ENCODE measurements at regions not wholly inside any gene's neighbourhood (a gene's known extent, or its start where the extent isn't known, plus 50 kb on each side); places are given as distances from the start of the nearest gene placed in this dataset.
A peak's percentile ranks its signal among the peaks of the same experiment; 100 is the strongest.

DNA sequence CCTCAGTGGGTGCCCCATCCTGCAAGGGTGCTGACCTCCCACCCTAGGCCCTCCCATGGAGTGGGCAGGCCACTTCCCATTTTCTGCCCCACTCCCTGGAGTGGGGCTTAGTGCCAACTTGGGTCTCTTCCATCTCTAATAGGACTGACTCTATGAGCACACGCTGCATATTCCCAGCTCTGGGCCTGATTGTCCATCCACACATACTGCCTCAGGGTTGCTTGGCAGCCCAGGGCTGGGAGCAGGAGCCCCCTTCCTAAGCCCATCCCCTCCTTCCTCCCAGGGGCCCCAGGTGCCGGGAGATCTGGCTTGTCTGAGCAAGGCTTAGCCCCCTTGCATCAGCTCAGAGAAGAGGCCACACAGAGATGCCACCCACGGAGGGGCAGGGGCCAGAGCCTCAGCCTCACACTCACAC, 55.1 kb downstream of the PJA1 start:
- TF ChIP-seq POLR2A (IDR thresholded peaks at IDR 0.05): no peak
- TF ChIP-seq EP300 (IDR thresholded peaks at IDR 0.05): no peak
- no peak for TF ChIP-seq POLR2AphosphoS5 (IDR thresholded peaks at IDR 0.05)
- TF ChIP-seq, protein P1, sequence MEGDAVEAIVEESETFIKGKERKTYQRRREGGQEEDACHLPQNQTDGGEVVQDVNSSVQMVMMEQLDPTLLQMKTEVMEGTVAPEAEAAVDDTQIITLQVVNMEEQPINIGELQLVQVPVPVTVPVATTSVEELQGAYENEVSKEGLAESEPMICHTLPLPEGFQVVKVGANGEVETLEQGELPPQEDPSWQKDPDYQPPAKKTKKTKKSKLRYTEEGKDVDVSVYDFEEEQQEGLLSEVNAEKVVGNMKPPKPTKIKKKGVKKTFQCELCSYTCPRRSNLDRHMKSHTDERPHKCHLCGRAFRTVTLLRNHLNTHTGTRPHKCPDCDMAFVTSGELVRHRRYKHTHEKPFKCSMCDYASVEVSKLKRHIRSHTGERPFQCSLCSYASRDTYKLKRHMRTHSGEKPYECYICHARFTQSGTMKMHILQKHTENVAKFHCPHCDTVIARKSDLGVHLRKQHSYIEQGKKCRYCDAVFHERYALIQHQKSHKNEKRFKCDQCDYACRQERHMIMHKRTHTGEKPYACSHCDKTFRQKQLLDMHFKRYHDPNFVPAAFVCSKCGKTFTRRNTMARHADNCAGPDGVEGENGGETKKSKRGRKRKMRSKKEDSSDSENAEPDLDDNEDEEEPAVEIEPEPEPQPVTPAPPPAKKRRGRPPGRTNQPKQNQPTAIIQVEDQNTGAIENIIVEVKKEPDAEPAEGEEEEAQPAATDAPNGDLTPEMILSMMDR (IDR thresholded peaks at IDR 0.05): no peak
- H3K4me1 ChIP-seq: peaks cover 0 to 11% (median 5%) of the 10 kb centered on the region in 4 donors
- H3K4me3 ChIP-seq: no peak overlapping the region
- peaks cover 0 to under 1% (median 0%) of the 10 kb centered on the region in 3 donors for H3K27me3 ChIP-seq
- WGBS, 2 donors: 66 to 67% methylated on average over 3 of the region's 3 CpGs
- no peak for DNase-seq
- no peaks in the 10 kb centered on the region for H3K9me3 ChIP-seq
- intact Hi-C loops (cut with DNase I): no loop called here
- peak overlapping the region in 2 of 4 donors; percentile 37 to 41 for H3K27ac ChIP-seq
- no peaks in the 10 kb centered on the region for H3K36me3 ChIP-seq

DNA sequence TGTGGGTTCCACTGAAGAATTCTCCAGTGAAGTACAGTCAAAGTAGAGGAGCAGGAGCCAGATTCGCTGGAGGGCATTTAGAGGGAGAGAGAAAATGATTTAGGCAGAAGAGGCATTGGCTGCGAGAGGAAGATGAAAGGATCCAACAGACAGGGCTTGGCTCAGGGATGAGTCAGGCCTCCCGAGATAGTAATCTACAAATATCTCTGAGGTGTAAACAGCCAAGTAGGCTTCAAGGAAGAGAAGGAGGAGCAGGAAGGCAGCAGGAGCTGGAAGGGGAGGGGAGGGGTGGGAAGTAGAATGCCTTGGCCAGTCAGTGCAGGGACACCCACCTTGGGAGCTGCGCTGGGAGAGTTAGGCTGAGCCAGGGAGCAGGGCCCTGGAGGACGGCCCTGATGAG, 55.5 kb downstream of the PJA1 start:
- intact Hi-C loops (cut with DNase I): no loop called here
- no peak for DNase-seq
- Histone ChIP-seq H3K4me1 (peaks cover 0 to 11% (median 5%) of the 10 kb centered on the region in 4 donors), H3K36me3 (no peaks in the 10 kb centered on the region), H3K27ac (peak overlapping the region in 2 of 4 donors; percentile 37 to 41), H3K27me3 (peaks cover 0 to 3% (median 0%) of the 10 kb centered on the region in 3 donors), H3K9me3 (no peaks in the 10 kb centered on the region), H3K4me3 (no peak overlapping the region)
- no peak for TF ChIP-seq POLR2A (IDR thresholded peaks at IDR 0.05)
- TF ChIP-seq EP300 (IDR thresholded peaks at IDR 0.05): no peak
- TF ChIP-seq POLR2AphosphoS5 (IDR thresholded peaks at IDR 0.05): no peak
- TF ChIP-seq, protein P1 (IDR thresholded peaks at IDR 0.05): no peak
- 70 to 73% methylated on average over 5 of the region's 5 CpGs for WGBS, 2 donors

DNA sequence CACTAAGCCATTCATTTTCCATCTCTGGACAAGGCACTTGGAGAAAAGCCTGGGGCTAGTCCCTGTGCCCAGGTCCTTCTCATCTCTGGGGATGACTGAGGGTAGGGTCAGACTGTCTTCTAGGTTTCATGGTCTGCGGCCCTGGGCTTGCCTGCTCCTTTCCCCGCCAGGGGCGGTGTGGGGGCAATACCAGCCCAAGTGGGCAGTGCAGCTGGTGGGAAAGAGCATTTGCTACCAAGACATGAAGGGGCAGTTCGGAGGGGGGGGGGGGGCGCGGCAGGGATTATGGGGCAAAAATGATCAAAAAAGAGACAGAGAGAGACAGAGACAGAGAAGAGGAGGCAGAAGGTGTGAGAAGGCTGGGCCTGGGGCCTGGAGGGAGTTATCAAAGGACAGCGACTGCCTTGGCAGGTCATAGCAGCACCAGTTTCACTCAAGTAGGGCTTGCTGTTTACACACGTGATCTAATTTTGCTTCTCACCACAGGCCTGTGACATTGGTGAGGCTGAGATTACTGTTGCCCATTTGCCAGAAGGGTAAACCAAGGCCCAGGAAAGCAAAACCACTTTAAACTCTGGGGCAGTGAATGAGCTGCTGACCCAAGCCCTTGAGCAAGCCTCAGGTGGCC, 56.1 kb downstream of the PJA1 start:
- no peak for DNase-seq
- peak overlapping the region in 2 of 4 donors; percentile 6 to 41 for H3K27ac ChIP-seq
- no peaks in the 10 kb centered on the region for H3K36me3 ChIP-seq
- no peaks in the 10 kb centered on the region for H3K9me3 ChIP-seq
- WGBS, 2 donors: 95 to 96% methylated on average over 6 to 8 of the region's 8 CpGs
- H3K27me3 ChIP-seq: peaks cover 0 to 3% (median 0%) of the 10 kb centered on the region in 3 donors
- intact Hi-C loops (cut with DNase I): no loop called here
- no peak overlapping the region for H3K4me3 ChIP-seq
- H3K4me1 ChIP-seq: peaks cover 0 to 11% (median 5%) of the 10 kb centered on the region in 4 donors
- TF ChIP-seq, protein P1 (IDR thresholded peaks at IDR 0.05): no peak
- TF ChIP-seq POLR2A (IDR thresholded peaks at IDR 0.05): no peak
- TF ChIP-seq POLR2AphosphoS5 (IDR thresholded peaks at IDR 0.05): no peak
- TF ChIP-seq EP300 (IDR thresholded peaks at IDR 0.05): no peak

DNA sequence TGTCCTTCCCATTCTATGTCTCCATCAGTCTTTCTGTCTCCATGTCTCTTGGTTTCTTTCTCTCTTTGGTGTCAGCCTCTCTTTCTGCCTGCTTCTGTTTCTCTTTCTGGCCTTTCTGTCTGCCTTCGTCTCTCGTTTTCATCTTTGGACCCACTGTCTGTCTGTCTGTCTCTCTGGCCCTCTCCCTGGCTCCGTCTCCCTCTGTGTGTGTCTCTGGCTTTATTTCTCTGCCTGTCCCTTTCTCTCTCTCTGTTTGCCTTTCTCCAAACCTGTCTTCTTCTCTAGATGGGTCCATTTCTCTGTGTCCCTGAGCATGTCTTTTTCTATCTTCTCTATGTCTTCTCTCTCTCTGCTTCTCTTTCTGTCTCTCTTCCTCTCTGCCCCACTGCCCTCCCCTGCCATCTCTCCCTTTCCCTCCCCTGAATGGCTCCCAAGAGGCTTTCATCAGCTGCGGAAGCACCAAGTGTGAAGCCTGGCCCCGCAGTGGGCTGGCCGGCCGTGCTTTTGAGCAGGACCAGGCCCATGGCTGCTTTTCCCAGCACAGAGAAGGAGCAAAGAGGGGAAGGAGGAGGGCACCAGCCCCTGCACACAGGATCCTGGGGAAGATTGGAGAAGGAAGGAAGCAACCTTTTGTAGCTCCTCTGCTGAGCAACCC, 57.4 kb downstream of the PJA1 start:
- H3K4me1 ChIP-seq: peaks cover 0 to 11% (median 5%) of the 10 kb centered on the region in 4 donors
- H3K27me3 ChIP-seq: peaks cover 0 to 3% (median 0%) of the 10 kb centered on the region in 3 donors
- H3K27ac ChIP-seq: no peak overlapping the region
- H3K4me3 ChIP-seq: no peak overlapping the region
- no peaks in the 10 kb centered on the region for H3K9me3 ChIP-seq
- no peak for DNase-seq
- WGBS, 2 donors: 68 to 77% methylated on average over 7 of the region's 7 CpGs
- no peak for TF ChIP-seq EP300 (IDR thresholded peaks at IDR 0.05)
- TF ChIP-seq POLR2AphosphoS5 (IDR thresholded peaks at IDR 0.05): no peak
- TF ChIP-seq, protein P1 (IDR thresholded peaks at IDR 0.05): no peak
- TF ChIP-seq POLR2A (IDR thresholded peaks at IDR 0.05): no peak
- intact Hi-C loops (cut with DNase I): no loop called here
- H3K36me3 ChIP-seq: no peaks in the 10 kb centered on the region

Measured in sigmoid colon (tissue), 6 donors.